HG03565 (cell line): ENCODE measurements at regions not wholly inside any gene's neighbourhood (a gene's known extent, or its start where the extent isn't known, plus 50 kb on each side); places are given as distances from the start of the nearest gene placed in this dataset.
"Not testable (repeated sequence)": the region's sequence is repeated elsewhere in the genome, so short reads cannot be mapped to it uniquely, and the experiment has no call there.

Source experiments
- ATAC-seq: cut with Tn5 transposase; IDR thresholded peaks from one replicate; pipeline ENCODE4 v1.9.1; 2021; ENCODE audit warnings: mild to moderate bottlenecking, moderate library complexity; ENCODE audit not compliant: unreplicated experiment

GRCh38 chr1:83481284-83481683 is 517.6 kb downstream of the TTLL7 start:
- not testable (repeated sequence) for ATAC-seq

GRCh38 chr1:83479591-83480239 is 519.2 kb downstream of the TTLL7 start:
- ATAC-seq: peak; percentile 73

- not testable (repeated sequence) for ATAC-seq
Observed at GRCh38 chr1:83478127-83478526, 520.8 kb downstream of the TTLL7 start.

GRCh38 chr1:83476518-83476917 is 522.4 kb downstream of the TTLL7 start:
- not testable (repeated sequence) for ATAC-seq

DNA sequence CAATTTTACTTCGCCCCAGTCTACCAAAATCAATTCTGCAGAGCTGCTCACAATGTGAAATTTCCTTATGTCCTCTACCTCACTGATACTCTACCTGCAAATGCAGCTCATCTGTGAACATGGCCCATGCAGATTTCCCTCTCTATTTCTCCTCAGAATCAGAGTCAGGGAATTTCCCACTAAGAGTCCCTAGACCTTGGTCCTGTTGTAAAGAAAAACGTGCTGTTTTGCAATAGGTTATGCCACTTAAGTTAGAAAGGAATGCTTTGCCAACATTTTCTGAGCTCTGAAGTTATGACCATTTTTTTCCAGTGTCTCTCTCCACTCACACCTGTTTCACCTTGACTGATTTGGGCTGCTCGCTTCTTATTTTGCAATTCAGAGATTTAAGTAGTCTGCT is 524.0 kb downstream of the TTLL7 start:
- not testable (repeated sequence) for ATAC-seq

DNA sequence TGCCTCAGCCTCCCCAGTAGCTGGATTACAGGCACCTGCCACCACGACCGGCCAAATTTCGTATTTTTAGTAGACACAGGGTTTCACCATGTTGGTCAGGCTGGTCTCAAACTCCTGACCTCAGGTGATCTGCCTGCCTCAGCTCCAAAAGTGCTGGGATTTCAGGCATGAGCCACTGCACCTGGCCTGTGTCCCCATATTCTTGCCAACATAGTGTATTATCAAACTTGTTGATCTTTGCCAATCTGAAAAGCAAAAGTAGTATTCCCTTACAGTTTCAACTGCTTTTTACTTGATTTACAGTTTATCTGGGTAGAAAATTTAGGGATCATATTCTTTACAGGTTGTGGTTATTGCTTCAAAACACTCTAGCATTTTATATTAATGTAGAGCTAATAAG is 524.9 kb downstream of the TTLL7 start:
- not testable (repeated sequence) for ATAC-seq

GRCh38 chr1:83472066-83472465 is 526.9 kb downstream of the TTLL7 start:
- not testable (repeated sequence) for ATAC-seq

GRCh38 chr1:83471272-83471671 is 527.7 kb downstream of the TTLL7 start:
- ATAC-seq: not testable (repeated sequence)

DNA sequence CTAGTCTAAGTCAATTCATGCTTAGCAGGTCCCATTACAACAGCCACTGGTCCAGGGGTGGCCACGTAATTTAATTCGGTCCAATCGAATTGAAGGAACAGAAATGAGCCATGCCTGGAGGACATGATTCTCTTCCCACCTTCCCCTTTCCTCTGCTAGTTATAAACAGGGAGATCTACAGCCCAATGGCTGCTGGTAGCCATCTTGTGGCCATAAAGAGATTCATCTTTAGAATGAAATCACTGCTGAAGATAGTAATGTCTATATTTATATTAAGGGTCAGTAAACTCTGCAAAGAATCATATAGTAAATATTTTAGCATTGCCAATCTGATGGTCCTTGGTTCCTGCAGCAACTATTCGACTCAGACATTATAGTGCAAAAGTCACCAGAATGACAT is 530.6 kb downstream of the TTLL7 start:
- ATAC-seq: not testable (repeated sequence)

GRCh38 chr1:83457735-83458248 is 541.1 kb downstream of the TTLL7 start:
- ATAC-seq: peak; percentile 47

GRCh38 chr1:83457281-83457680 is 541.7 kb downstream of the TTLL7 start:
- ATAC-seq: not testable (repeated sequence)

GRCh38 chr1:83455753-83456152 is 543.2 kb downstream of the TTLL7 start:
- not testable (repeated sequence) for ATAC-seq

DNA sequence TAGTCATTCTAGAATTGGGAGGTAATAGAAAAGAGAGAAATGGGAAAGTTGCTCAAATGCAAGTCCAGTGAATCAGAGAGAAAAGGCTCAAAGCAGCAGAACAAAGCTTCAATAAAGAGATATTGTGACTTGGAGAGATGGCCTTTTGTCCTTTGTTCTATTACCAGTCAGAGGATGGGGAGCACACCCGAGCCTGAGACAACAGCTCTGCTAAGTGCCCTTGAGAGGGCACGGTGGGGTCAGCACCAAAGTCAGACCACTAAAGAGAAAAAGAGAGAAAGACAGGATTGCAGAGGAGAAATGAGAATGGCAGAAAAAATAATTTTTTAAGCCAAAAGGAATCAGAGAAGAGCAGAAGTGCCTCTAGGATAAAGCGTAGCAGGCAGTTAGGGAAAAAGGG is 553.1 kb downstream of the TTLL7 start:
- ATAC-seq: not testable (repeated sequence)

DNA sequence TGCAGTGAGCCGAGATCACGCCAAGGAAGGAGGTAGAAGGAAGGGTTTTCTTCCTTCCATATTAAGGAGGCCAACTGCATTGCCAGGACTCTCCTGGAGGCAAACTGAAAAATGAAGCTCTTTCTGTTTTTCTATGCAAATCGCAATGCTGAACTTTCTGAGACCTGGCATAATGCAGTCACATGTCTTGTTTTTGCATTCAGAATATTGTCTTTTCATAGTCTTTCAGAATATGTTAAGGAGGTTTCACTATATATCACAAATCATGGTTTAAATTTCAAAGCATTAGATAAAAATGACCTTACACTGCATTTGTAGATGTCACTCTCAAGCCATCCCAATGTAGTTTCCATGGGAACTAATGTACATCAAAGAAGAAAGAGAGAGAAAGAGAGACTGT is 556.5 kb downstream of the TTLL7 start:
- ATAC-seq: not testable (repeated sequence)

DNA sequence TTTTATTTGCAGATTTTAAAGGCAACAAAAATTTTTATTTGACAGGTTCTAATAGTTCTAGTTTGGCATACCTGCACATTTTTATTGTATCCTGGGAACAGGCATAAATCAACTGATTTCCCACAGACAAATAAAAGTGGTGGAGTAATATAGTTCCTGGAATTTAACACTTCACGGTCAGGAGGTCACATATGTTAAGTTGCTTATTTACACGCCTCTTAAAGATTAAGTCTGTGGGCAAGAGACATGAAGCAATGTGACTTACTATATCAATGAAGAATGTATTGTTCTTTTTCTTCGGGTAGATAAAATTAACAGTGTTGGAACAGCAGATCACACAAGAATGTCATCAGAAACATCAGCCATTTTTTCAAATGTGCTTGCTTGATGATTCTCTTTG is 558.3 kb downstream of the TTLL7 start:
- not testable (repeated sequence) for ATAC-seq

GRCh38 chr1:83440021-83440420 is 558.9 kb downstream of the TTLL7 start:
- ATAC-seq: not testable (repeated sequence)

- not testable (repeated sequence) for ATAC-seq
Observed at GRCh38 chr1:83438316-83438715, 560.6 kb downstream of the TTLL7 start.

- ATAC-seq: not testable (repeated sequence)
Observed at GRCh38 chr1:83435336-83435735, 563.6 kb downstream of the TTLL7 start.

DNA sequence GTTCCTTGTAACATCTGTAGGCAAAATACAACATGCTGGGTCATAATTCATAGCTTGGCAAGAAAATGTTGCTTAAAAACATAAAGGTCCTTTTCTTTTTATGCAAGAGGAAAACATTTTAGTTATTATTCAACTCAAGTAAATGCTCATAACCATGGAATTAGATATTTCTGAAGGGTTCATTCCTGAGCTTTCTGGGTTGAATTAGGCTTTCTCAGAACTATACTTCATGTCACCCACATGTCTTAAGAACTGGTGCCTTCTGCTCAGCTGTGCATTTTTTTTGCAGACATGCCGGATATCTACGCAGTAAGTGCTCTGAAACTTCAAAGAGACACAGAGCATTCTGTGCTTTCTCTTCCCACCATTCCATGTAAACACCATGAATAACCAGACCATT is 571.4 kb downstream of the TTLL7 start:
- ATAC-seq: not testable (repeated sequence)

DNA sequence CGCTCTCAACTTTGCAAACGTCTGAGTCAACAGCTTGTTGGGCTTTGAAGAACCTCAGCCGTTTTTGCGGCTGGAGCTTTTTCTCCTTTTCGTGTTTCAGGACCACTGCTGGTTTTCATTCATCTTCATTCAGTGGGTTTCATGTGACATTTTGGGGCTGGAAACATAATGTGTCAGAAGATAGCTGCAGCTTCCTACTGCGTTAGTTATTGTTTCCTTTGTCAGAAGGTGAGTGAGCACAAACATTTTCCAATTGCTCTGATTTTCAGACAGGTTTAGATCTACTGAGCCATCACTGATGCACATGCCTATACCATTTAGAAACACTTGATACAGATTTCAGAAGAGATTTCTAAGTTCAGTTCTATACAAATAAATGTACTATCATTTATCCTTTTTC is 575.5 kb downstream of the TTLL7 start:
- ATAC-seq: not testable (repeated sequence)

GRCh38 chr1:83418558-83418957 is 580.4 kb downstream of the TTLL7 start:
- no peak for ATAC-seq

DNA sequence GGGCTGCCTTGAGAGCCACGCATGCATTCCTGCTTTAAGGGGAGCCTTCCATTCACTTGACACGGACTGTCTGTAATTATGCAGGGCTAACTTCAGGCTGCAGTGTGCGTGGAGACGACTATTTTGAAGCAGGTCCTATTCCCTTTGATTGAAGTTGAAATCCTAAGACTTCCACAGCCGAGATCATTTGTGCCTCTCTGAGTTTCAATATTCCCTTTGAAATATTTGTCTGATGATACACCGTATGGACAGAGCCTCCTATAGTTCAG is 585.2 kb downstream of the TTLL7 start:
- not testable (repeated sequence) for ATAC-seq
